Coronary artery (tissue), 2 donors: ENCODE measurements at regions not wholly inside any gene's neighbourhood (a gene's known extent, or its start where the extent isn't known, plus 50 kb on each side); places are given as distances from the start of the nearest gene placed in this dataset.

Experiments
- DNase-seq: peaks from one replicate; pipeline ENCODE4 v3.0.0-alpha.2; 2017; ENCODE audit warnings: low spot score
- H3K27ac ChIP-seq, 2 donors: fragments of 200-600 bp; sonication (generic); one replicate each; pipeline ENCODE4 v1.5.1; 2016 to 2019
- H3K4me3 ChIP-seq: fragments of 200-600 bp; sonication (generic); 2 replicates; pipeline ENCODE4 v1.5.1; 2016; ENCODE audit warnings: mild to moderate bottlenecking, moderate library complexity
- TF ChIP-seq, protein P1 (sequence below): fragments of 200-600 bp; sonication (generic); IDR thresholded peaks from one replicate; pipeline ENCODE4 v1.5.1; 2019; ENCODE audit warnings: antibody characterized with exemption

DNA sequence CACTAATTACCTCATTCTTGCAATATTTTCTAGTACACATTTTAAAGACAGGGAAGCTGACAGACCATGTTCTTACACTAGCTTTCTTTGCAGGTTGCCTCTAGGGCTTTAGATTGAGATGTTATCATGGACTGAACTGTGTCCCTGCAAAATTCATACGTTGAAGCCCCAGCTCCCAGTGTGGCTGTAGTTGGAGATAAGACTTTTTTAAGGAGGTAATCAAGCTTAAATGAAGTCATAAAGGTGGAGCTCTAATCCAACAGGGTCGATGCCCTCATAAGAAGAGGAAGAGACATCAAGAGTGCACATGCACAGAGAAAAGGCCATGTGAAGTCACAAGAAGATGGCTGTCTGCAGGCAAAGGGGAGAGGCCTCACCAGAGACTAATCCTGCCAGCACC lies 471.2 kb upstream of the ACTBL2 start:
- TF ChIP-seq, protein P1, sequence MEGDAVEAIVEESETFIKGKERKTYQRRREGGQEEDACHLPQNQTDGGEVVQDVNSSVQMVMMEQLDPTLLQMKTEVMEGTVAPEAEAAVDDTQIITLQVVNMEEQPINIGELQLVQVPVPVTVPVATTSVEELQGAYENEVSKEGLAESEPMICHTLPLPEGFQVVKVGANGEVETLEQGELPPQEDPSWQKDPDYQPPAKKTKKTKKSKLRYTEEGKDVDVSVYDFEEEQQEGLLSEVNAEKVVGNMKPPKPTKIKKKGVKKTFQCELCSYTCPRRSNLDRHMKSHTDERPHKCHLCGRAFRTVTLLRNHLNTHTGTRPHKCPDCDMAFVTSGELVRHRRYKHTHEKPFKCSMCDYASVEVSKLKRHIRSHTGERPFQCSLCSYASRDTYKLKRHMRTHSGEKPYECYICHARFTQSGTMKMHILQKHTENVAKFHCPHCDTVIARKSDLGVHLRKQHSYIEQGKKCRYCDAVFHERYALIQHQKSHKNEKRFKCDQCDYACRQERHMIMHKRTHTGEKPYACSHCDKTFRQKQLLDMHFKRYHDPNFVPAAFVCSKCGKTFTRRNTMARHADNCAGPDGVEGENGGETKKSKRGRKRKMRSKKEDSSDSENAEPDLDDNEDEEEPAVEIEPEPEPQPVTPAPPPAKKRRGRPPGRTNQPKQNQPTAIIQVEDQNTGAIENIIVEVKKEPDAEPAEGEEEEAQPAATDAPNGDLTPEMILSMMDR = no peak
- H3K27ac ChIP-seq = no peak overlapping the region
- no peak for DNase-seq
- H3K4me3 ChIP-seq = no peak overlapping the region

DNA sequence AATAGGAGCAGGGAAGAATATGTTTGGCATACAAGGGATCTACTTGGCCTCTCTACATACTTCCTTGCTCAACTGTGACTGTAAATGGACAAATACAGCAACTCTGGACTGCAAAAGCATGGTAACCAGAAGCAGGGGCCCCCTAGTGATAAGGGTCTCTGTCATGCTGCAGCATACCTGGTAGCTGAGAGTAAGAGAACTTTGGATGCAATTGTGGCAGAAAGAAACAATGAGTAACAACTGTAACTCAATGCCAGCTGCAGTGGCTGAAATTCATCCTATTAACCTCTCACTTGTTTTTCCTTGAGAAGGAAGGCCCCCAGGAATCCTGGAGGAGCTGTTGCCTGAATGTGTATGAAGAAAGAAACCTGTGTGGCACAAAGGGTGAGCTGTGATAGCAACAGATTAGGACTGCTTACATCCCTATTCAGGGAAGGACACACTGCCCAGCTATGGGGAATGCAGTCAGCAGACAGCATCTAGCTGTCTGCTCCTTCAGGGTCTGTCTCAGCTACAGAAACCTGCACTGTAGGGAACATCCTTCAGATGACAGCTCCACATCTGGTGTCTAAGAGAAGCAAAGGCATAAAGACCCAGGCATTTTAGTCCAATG lies 468.1 kb upstream of the ACTBL2 start:
- Histone ChIP-seq H3K4me3 (no peak overlapping the region), H3K27ac (no peak overlapping the region)
- no peak for DNase-seq
- TF ChIP-seq, protein P1 = no peak

DNA sequence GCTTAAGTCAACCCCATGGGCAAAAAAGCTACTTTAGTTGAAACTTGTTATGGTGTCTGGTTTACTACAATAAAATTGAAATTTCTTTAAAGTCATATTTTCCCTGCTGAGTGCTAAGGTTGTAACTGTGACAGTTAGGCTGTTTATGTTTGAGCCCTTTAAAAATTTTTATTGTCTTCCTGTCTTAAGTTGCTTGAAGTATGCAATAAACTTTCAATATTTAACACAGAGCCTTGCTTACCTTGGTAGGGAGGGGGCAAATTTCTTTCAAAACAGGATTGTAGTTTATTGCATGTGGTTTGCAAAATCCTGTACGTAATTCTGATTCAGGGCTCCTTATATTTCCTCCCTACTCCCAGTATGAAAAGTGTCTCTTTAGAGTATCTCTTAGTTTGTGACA lies 465.5 kb upstream of the ACTBL2 start:
- TF ChIP-seq, protein P1 = no peak
- H3K4me3 ChIP-seq = no peak overlapping the region
- no peak for DNase-seq
- no peak overlapping the region for H3K27ac ChIP-seq

DNA sequence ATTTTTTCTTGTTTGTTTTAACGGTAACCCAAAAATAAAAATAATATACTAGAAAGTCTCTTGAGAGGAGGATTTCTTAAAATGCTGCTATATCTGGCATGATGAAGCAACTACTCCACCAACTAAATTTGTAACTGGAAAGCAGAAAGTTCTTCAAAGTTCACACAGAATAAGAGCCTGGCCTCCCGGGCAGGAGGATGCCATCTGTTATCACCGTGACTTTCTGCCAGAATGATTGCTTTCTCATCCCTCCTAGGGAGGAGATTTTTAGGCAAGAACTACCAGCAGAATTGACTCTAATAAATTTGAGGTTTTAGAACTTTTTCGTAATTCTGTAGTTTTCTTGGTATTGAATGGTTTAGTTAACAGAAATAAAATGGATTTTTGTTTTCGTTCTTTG lies 464.6 kb upstream of the ACTBL2 start:
- Histone ChIP-seq H3K4me3 (no peak overlapping the region), H3K27ac (no peak overlapping the region)
- TF ChIP-seq, protein P1 = no peak
- DNase-seq = no peak

DNA sequence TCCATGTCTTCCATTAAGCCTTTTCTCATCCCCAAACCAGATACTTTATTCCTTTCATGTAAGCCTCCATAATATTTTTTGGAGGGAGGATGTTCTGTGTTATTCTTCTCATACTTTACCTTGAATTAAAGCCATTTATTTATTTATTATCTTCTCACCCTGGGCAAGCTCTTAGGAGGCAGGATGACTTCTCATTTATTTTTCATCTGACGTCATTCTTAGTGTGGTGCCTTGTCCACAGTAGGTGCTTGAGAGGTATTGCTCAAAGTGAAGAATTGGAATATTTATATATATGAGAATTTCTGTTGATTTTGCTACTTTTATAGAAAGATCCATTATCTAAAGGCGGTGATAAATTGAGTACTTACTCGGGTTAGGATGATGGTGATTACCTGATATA lies 458.3 kb upstream of the ACTBL2 start:
- Histone ChIP-seq H3K27ac (no peak overlapping the region), H3K4me3 (no peak overlapping the region)
- no peak for DNase-seq
- TF ChIP-seq, protein P1 = no peak

DNA sequence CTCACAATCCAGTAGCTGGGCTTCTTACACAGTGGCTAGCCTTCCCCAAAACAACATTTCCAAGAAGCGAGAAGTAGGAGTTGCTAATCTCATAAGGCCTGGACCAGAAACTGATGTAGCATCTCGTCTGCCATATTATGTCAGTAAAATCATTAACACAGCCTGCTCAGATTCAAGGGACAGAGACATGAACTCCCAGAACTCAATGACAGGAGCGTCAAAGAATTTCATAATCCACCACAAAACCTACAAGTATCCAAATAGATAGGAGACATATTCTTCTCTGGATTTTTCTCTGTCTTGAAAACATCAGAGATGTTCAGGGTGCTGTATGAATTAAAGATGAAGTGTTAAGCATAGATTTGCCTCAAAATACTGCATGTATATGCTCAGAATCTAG lies 457.6 kb upstream of the ACTBL2 start:
- no peak for DNase-seq
- TF ChIP-seq, protein P1 = no peak
- no peak overlapping the region for H3K27ac ChIP-seq
- no peak overlapping the region for H3K4me3 ChIP-seq

DNA sequence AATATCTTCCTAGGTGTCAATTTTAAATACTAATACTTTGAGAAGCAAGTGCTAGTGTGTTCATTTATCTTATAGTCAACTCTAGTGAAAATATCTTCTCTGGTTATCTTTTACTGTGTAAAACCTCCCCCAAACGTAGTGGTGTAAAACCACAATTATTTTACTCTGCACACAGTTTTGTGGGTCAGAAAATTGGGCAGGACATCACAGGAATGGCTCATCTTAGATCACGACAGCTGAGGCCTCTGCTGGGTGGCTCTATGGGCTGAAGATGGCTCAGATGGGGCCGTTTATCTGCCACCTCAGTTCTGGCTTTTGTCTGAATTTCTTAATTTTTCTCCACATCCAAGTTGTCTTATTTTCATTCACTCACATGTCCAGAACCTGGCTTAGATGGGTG lies 457.2 kb upstream of the ACTBL2 start:
- no peak overlapping the region for H3K27ac ChIP-seq
- DNase-seq = no peak
- no peak overlapping the region for H3K4me3 ChIP-seq
- TF ChIP-seq, protein P1 = no peak
